ENCODE measurements at regions not wholly inside any gene's neighbourhood (a gene's known extent, or its start where the extent isn't known, plus 50 kb on each side); places are given as distances from the start of the nearest gene placed in this dataset.
"Not testable (repeated sequence)": the region's sequence is repeated elsewhere in the genome, so short reads cannot be mapped to it uniquely, and the experiment has no call there.

GRCh38 chr6:170221753-170222400 lies 69.0 kb downstream of the DLL1 start:
- H3K9me3 ChIP-seq: no peaks in the 10 kb centered on the region
- H3K4me1 ChIP-seq: no peaks in the 10 kb centered on the region
- no peaks in the 10 kb centered on the region for H3K36me3 ChIP-seq
- intact Hi-C loops (cut with DNase I): no loop called here
- DNase-seq (ENCODE audit: low spot score in 2 of 2): peak in 1 of 2 donors; percentile 44
- H3K4me3 ChIP-seq: no peak overlapping the region
- H3K27ac ChIP-seq: no peak overlapping the region
- TF ChIP-seq CTCF (IDR thresholded peaks at IDR 0.05): no peak
- H3K27me3 ChIP-seq: no peaks in the 10 kb centered on the region

GRCh38 chr6:170221052-170221752 lies 69.7 kb downstream of the DLL1 start:
- DNase-seq (ENCODE audit: low spot score in 2 of 2): peak in 1 of 2 donors; percentile 18
- Histone ChIP-seq H3K36me3 (no peaks in the 10 kb centered on the region), H3K27ac (no peak overlapping the region), H3K4me1 (no peaks in the 10 kb centered on the region), H3K4me3 (no peak overlapping the region), H3K9me3 (no peaks in the 10 kb centered on the region), H3K27me3 (no peaks in the 10 kb centered on the region)
- no peak for TF ChIP-seq CTCF (IDR thresholded peaks at IDR 0.05)
- intact Hi-C loops (cut with DNase I): no loop called here

GRCh38 chr6:170213637-170214018 lies 77.2 kb downstream of the DLL1 start:
- DNase-seq (ENCODE audit: low spot score in 2 of 2): peak in 1 of 2 donors; percentile 11
- H3K4me3 ChIP-seq; intact Hi-C loops (cut with DNase I); H3K27me3 ChIP-seq; H3K9me3 ChIP-seq; H3K27ac ChIP-seq; H3K36me3 ChIP-seq; H3K4me1 ChIP-seq: not testable (repeated sequence)

- H3K4me1 ChIP-seq: no peaks in the 10 kb centered on the region
- peak in 1 of 2 donors; percentile 53 for DNase-seq (ENCODE audit: low spot score in 2 of 2)
- no peaks in the 10 kb centered on the region for H3K36me3 ChIP-seq
- no peak overlapping the region for H3K27ac ChIP-seq
- no peaks in the 10 kb centered on the region for H3K27me3 ChIP-seq
- no peaks in the 10 kb centered on the region for H3K9me3 ChIP-seq
- H3K4me3 ChIP-seq: no peak overlapping the region
- no peak for TF ChIP-seq CTCF (IDR thresholded peaks at IDR 0.05)
- intact Hi-C loops (cut with DNase I): no loop called here
These were observed 77.8 kb downstream of the DLL1 start for GRCh38 chr6:170212956-170213636.

GRCh38 chr6:170212051-170212756 lies 78.7 kb downstream of the DLL1 start:
- intact Hi-C loops (cut with DNase I): no loop called here
- no peaks in the 10 kb centered on the region for H3K9me3 ChIP-seq
- no peaks in the 10 kb centered on the region for H3K36me3 ChIP-seq
- no peaks in the 10 kb centered on the region for H3K27me3 ChIP-seq
- DNase-seq (ENCODE audit: low spot score in 2 of 2): peak in 1 of 2 donors; percentile 35
- no peak for TF ChIP-seq CTCF (IDR thresholded peaks at IDR 0.05)
- no peaks in the 10 kb centered on the region for H3K4me1 ChIP-seq
- H3K27ac ChIP-seq: no peak overlapping the region
- H3K4me3 ChIP-seq: no peak overlapping the region
